ENCODE measurements at regions not wholly inside any gene's neighbourhood (a gene's known extent, or its start where the extent isn't known, plus 50 kb on each side); places are given as distances from the start of the nearest gene placed in this dataset.

DNA sequence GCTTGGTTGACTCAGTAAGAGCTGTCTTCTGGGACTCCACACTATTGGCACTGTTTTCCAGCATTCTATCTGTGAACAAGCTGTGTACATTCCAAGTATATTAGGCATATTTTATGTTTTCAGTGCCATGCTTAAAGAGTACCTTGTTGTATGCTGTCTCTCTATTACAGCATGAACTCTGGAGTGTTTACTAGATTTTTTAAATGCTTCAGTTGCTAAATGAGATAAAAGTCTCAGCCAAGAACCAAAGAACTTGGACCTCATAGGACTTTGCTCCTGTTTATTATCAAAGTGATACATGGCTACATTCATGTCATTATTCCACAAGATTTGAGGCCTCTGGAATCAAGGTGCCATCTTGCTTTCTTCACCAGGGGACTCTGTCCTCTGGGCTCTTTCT lies 167.2 kb downstream of the C9orf152 start:
- Histone ChIP-seq H3K9me3 (no peaks in the 10 kb centered on the region), H3K27ac (no peak overlapping the region), H3K36me3 (ENCODE audit: low read depth, missing control alignments) (no peaks in the 10 kb centered on the region), H3K4me3 (no peak overlapping the region), H3K27me3 (no peaks in the 10 kb centered on the region), H3K4me1 (peaks cover 2% of the 10 kb centered on the region)
- no peak for TF ChIP-seq POLR2A (IDR thresholded peaks at IDR 0.05)
- TF ChIP-seq, protein P1, sequence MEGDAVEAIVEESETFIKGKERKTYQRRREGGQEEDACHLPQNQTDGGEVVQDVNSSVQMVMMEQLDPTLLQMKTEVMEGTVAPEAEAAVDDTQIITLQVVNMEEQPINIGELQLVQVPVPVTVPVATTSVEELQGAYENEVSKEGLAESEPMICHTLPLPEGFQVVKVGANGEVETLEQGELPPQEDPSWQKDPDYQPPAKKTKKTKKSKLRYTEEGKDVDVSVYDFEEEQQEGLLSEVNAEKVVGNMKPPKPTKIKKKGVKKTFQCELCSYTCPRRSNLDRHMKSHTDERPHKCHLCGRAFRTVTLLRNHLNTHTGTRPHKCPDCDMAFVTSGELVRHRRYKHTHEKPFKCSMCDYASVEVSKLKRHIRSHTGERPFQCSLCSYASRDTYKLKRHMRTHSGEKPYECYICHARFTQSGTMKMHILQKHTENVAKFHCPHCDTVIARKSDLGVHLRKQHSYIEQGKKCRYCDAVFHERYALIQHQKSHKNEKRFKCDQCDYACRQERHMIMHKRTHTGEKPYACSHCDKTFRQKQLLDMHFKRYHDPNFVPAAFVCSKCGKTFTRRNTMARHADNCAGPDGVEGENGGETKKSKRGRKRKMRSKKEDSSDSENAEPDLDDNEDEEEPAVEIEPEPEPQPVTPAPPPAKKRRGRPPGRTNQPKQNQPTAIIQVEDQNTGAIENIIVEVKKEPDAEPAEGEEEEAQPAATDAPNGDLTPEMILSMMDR (IDR thresholded peaks at IDR 0.05) = no peak
- intact Hi-C loops (cut with DNase I; ENCODE audit: low total_unique reads) = no loop called here
- no peak for DNase-seq

DNA sequence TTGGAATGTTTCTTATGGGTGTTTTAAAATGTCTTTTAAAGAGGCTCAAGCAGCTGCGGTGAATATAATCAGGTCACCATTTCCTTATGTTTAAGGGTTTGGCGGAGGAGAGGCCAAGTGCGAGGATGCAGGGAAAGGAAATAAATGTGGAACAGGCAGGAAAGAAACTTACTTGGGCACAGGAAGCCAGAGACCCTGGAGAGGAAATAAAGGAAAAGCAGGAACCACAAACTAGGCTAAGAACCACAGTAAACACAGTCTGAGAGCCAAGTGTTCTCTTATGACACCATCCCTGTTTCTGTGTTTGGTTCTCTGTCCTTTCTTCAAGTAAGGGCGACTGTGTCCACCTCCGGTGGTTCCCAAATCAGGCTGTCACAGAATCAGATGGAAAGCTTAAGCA lies 166.5 kb downstream of the C9orf152 start:
- intact Hi-C loops (cut with DNase I; ENCODE audit: low total_unique reads) = no loop called here
- H3K4me1 ChIP-seq = peaks cover 2% of the 10 kb centered on the region
- H3K36me3 ChIP-seq (ENCODE audit: low read depth, missing control alignments) = no peaks in the 10 kb centered on the region
- TF ChIP-seq, protein P1 (IDR thresholded peaks at IDR 0.05) = no peak
- H3K27me3 ChIP-seq = no peaks in the 10 kb centered on the region
- H3K27ac ChIP-seq = no peak overlapping the region
- DNase-seq = no peak
- H3K9me3 ChIP-seq = no peaks in the 10 kb centered on the region
- H3K4me3 ChIP-seq = no peak overlapping the region
- 88 to 92% methylated on average over 5 of the region's 5 CpGs for WGBS, 2 donors

DNA sequence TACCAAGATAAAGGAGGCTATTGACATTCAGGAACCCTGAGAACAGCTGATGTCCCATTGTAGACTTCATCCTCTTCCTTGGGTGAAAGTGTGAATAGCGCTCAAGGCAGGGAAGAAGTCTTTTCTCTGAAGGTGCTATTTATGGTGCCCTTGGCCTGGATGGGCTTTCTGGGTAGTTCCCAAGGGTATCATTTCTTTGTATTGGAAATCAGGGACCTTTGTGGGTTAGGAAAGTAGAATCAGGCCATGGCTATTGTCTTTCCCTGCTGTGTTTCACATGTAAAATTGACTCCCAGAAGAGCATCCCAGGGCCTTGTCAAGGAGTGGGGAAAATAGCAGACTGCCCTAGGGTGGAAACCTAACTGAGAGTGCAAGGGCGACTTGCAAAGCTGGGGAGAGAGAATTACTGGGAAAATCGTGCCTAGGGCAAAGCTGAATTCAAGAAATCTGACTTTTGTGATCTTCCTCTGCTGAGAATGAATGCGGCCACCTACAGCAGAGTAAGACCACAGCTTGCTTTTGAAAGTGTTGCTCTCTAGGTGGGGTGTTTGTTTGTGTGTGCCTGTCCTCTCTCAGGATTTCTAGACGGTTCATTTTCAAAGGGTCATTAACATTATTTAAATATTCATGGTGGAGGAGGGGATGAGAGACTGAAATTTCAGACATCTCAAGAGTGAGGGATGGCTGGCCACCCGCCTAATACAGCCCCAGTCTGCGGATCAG lies 160.6 kb downstream of the C9orf152 start:
- WGBS, 2 donors = 49 to 65% methylated on average over 7 of the region's 7 CpGs
- H3K4me1 ChIP-seq = peaks cover 15% of the 10 kb centered on the region
- intact Hi-C loops (cut with DNase I; ENCODE audit: low total_unique reads) = no loop called here
- H3K36me3 ChIP-seq (ENCODE audit: low read depth, missing control alignments) = no peaks in the 10 kb centered on the region
- TF ChIP-seq, protein P1 (IDR thresholded peaks at IDR 0.05) = no peak
- TF ChIP-seq POLR2A (IDR thresholded peaks at IDR 0.05) = no peak
- H3K27ac ChIP-seq = no peak overlapping the region
- DNase-seq = no peak
- no peaks in the 10 kb centered on the region for H3K27me3 ChIP-seq
- H3K4me3 ChIP-seq = no peak overlapping the region
- H3K9me3 ChIP-seq = no peaks in the 10 kb centered on the region

DNA sequence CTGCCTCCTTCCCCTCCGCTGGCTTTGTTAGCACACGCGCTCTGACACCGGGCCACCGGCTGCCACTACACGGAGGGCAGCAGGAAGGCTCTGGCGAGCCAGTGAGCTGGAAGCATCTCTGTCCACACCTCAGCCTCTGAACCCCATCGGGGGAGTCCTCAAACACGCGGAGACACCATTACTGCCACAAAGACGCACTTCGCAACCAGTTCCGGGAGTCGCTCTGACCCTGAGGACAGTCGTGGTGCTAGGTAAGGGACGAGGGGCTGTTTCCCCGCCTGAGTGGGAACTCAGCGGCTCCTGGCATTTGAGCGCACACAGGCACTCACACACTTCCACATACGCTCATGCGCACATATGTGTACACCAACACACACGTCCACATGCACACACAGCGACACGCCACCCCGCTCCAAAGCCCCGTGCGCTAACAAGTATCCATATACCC lies 160.0 kb downstream of the C9orf152 start:
- H3K4me3 ChIP-seq = peak overlapping the region; percentile 54 to 65
- H3K4me1 ChIP-seq = peaks cover 15% of the 10 kb centered on the region
- TF ChIP-seq POLR2A (IDR thresholded peaks at IDR 0.05) = no peak
- TF ChIP-seq, protein P1 (IDR thresholded peaks at IDR 0.05) = no peak
- DNase-seq = no peak
- H3K9me3 ChIP-seq = no peaks in the 10 kb centered on the region
- no peaks in the 10 kb centered on the region for H3K27me3 ChIP-seq
- no peak overlapping the region for H3K27ac ChIP-seq
- 10 to 15% methylated on average over 22 to 27 of the region's 27 CpGs for WGBS, 2 donors
- H3K36me3 ChIP-seq (ENCODE audit: low read depth, missing control alignments) = no peaks in the 10 kb centered on the region
- intact Hi-C loops (cut with DNase I; ENCODE audit: low total_unique reads) = no loop called here

DNA sequence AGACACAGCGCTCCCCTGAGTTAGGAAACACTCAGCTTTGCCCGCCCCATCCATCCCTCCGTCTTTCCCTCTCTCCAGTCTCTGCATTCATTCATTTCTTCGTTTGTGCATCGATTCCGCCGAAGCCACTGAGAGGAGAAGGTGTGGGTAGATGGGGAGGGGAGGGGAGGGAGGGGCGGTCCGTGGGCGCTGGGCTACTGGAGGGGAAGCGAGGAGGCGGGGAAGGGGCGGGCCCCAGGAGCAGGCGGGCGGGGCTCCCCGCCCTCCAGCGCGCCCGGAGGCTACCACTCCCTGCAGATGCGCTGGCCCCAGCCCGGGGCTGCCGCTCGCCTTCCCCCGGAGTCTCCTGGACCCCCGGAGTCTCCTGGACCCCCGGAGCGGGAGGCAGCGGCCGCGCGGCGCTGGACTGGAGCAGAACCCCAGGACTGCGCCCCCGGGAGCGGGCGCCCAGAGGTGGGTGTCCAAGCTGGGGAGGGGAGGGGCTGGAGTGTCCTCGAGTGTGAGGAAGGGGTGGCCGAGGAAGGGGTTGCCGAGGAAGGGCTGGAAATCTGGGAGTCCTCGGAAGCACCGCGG lies 159.5 kb downstream of the C9orf152 start:
- peak; percentile 77 for DNase-seq
- 0 to 2% methylated on average over 19 to 36 of the region's 42 CpGs for WGBS, 2 donors
- H3K9me3 ChIP-seq = no peaks in the 10 kb centered on the region
- no peak for TF ChIP-seq POLR2A (IDR thresholded peaks at IDR 0.05)
- TF ChIP-seq, protein P1 (IDR thresholded peaks at IDR 0.05) = no peak
- H3K4me1 ChIP-seq = peaks cover 15% of the 10 kb centered on the region
- peak overlapping the region; percentile 54 to 65 for H3K4me3 ChIP-seq
- H3K27me3 ChIP-seq = no peaks in the 10 kb centered on the region
- intact Hi-C loops (cut with DNase I; ENCODE audit: low total_unique reads) = no loop called here
- H3K36me3 ChIP-seq (ENCODE audit: low read depth, missing control alignments) = no peaks in the 10 kb centered on the region
- H3K27ac ChIP-seq = peak overlapping the region in 1 of 2 donors; percentile 38

All from testis (tissue), 2 donors.